Right lobe of liver (tissue), 4 donors: ENCODE measurements at regions not wholly inside any gene's neighbourhood (a gene's known extent, or its start where the extent isn't known, plus 50 kb on each side); places are given as distances from the start of the nearest gene placed in this dataset.
"Not testable (repeated sequence)": the region's sequence is repeated elsewhere in the genome, so short reads cannot be mapped to it uniquely, and the experiment has no call there.

Experiments used
- CTCF ChIP-seq, 4 donors: fragments of 200-600 bp in 3 of 4; fragments of 450-650 bp in 1 of 4; IDR thresholded peaks; one replicate each; pipeline versions ENCODE4 v1.5.1 to v1.8.0; 2016 to 2022; ENCODE audit warnings: antibody characterized with exemption in 4 of 4, mild to moderate bottlenecking in 2 of 4
- POLR2A ChIP-seq: fragments of 450-650 bp; IDR thresholded peaks from one replicate; pipeline ENCODE4 v1.6.1; 2017; ENCODE audit warnings: antibody characterized with exemption, mild to moderate bottlenecking
- donor health status: DM: no; HTN: no; CAD: no.
- donor health status: DM: no; HTN: no; CAD: no.
- donor health status: DM: no; HTN: yes; CAD: no.

DNA sequence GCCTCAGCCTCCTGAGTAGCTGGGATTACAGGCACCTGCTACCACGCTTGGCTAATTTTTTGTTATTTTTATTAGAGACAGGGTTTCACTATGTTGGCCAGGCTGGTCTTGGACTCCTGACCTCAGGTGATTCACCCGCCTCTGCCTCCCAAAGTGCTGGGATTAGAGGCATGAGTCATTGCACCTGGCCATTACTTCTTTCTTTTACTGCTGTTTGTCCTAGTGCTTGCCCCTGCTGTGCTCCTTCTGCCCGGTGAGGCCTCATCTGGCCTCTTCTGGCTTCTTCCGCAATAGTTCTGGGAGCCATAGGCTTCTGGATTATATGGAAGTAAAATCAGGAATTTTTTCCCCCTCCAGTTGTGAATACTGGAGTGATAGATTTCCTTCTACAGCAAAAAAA is 266.3 kb downstream of the STIM2 start:
- TF ChIP-seq POLR2A; CTCF (IDR thresholded peaks at IDR 0.05): not testable (repeated sequence)
